Natural killer cell (primary cell): ENCODE measurements at regions not wholly inside any gene's neighbourhood (a gene's known extent, or its start where the extent isn't known, plus 50 kb on each side); places are given as distances from the start of the nearest gene placed in this dataset.

Source experiments
- ATAC-seq, 3 donors: fragments of 150-1000 bp in 2 of 3; fragments of 200-7000 bp in 1 of 3; cut with Tn5 transposase; 1 replicate in 1 of 3; 2 replicates in 2 of 3; pipeline ENCODE4 v1.10.0; 2021; ENCODE audit warnings: mild to moderate bottlenecking in 2 of 3, moderate library complexity in 2 of 3
- DNase-seq, 2 donors: peaks; one replicate each; pipeline versions ENCODE4 v3.0.0 to v3.0.0-alpha.2; 2013 to 2021; ENCODE audit warnings: mixed read lengths in 1 of 2
- H3K27ac ChIP-seq: one replicate; pipeline ENCODE4 v1.5.1; 2013; ENCODE audit warnings: mild to moderate bottlenecking, low read length
- H3K27me3 ChIP-seq: one replicate; pipeline ENCODE4 v1.6.1; 2013; ENCODE audit warnings: low read length; ENCODE audit not compliant: control insufficient read depth, insufficient read depth
- H3K36me3 ChIP-seq: one replicate; pipeline ENCODE4 v1.6.1; 2013; ENCODE audit warnings: low read length; ENCODE audit not compliant: control insufficient read depth, insufficient read depth
- H3K4me1 ChIP-seq: one replicate; pipeline ENCODE4 v1.6.1; 2013; ENCODE audit warnings: low read length; ENCODE audit not compliant: control insufficient read depth, insufficient read depth
- H3K4me3 ChIP-seq: one replicate; pipeline ENCODE4 v1.5.1; 2013; ENCODE audit warnings: low read length
- H3K9me3 ChIP-seq: one replicate; pipeline ENCODE4 v1.6.1; 2013; ENCODE audit warnings: low read length; ENCODE audit not compliant: control insufficient read depth, insufficient read depth
- H3K27ac Mint-ChIP-seq, 2 donors: one replicate each; pipeline ENCODE4 v1.8.0; 2022; ENCODE audit warnings: mild to moderate bottlenecking in 2 of 2, mixed read lengths in 2 of 2, moderate library complexity in 1 of 2
- H3K27me3 Mint-ChIP-seq, 2 donors: one replicate each; pipeline ENCODE4 v1.8.0; 2022; ENCODE audit warnings: low read depth in 2 of 2, mixed read lengths in 2 of 2
- H3K36me3 Mint-ChIP-seq: one replicate; pipeline ENCODE4 v1.8.0; 2022; ENCODE audit warnings: mixed read lengths
- H3K4me1 Mint-ChIP-seq, 2 donors: one replicate each; pipeline ENCODE4 v1.8.0; 2022; ENCODE audit warnings: mixed read lengths in 2 of 2
- H3K4me3 Mint-ChIP-seq: one replicate; pipeline ENCODE4 v1.8.0; 2022; ENCODE audit warnings: mild to moderate bottlenecking, moderate library complexity, mixed read lengths
- H3K9me3 Mint-ChIP-seq, 2 donors: one replicate each; pipeline ENCODE4 v1.8.0; 2022; ENCODE audit warnings: mixed read lengths in 2 of 2
- WGBS: methylation state at CpG from one replicate; pipeline ENCODE4 v1.1.7; 2013; ENCODE audit warnings: missing lambda C conversion rate; ENCODE audit not compliant: insufficient coverage; 5-methylcytosine and 5-hydroxymethylcytosine counted together
- intact Hi-C: fragments of 100-400 bp; cut with micrococcal nuclease; formaldehyde crosslinking; loops from one replicate; pipeline ENCODE4 v1.14.2; 2022
- TF ChIP-seq, protein P1 (sequence below): fragments of 200-600 bp; IDR thresholded peaks from one replicate; pipeline ENCODE4 v1.8.0; 2022; ENCODE audit warnings: antibody characterized with exemption

DNA sequence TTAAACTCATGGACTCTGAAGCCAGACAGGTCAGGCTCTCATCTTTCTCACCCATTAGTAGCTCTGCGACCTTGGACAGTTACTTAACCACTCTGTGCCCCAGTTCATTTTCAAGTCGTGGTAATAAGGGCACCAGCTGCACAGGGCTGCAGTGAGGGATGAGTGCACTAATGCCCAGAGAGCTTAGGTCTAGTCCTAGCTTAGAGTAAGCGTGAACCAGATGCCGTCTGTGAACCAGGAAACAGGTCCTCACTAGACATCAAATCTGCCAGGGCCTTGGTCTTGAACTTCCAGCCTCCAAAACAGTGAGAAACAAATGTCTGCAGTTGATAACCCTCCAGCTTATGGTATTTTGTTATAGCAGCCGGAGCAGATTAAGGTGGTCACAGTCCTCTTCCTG is 222.4 kb upstream of the PFKP start:
- Histone ChIP-seq H3K27me3 (no peaks in the 10 kb centered on the region), H3K4me1 (no peaks in the 10 kb centered on the region), H3K4me3 (no peak overlapping the region), H3K9me3 (no peaks in the 10 kb centered on the region), H3K36me3 (no peaks in the 10 kb centered on the region), H3K27ac (no peak overlapping the region)
- Mint-ChIP-seq H3K27ac (no peak overlapping the region), H3K4me1 (no peaks in the 10 kb centered on the region), H3K4me3 (no peak overlapping the region), H3K36me3 (no peaks in the 10 kb centered on the region), H3K27me3 (peaks cover 5 to 6% of the 10 kb centered on the region in 2 donors), H3K9me3 (no peaks in the 10 kb centered on the region)
- WGBS: 85% methylated on average over 5 of the region's 5 CpGs
- TF ChIP-seq, protein P1, sequence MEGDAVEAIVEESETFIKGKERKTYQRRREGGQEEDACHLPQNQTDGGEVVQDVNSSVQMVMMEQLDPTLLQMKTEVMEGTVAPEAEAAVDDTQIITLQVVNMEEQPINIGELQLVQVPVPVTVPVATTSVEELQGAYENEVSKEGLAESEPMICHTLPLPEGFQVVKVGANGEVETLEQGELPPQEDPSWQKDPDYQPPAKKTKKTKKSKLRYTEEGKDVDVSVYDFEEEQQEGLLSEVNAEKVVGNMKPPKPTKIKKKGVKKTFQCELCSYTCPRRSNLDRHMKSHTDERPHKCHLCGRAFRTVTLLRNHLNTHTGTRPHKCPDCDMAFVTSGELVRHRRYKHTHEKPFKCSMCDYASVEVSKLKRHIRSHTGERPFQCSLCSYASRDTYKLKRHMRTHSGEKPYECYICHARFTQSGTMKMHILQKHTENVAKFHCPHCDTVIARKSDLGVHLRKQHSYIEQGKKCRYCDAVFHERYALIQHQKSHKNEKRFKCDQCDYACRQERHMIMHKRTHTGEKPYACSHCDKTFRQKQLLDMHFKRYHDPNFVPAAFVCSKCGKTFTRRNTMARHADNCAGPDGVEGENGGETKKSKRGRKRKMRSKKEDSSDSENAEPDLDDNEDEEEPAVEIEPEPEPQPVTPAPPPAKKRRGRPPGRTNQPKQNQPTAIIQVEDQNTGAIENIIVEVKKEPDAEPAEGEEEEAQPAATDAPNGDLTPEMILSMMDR: no peak
- intact Hi-C loops: no loop called here
- no peak for ATAC-seq
- DNase-seq: no peak

DNA sequence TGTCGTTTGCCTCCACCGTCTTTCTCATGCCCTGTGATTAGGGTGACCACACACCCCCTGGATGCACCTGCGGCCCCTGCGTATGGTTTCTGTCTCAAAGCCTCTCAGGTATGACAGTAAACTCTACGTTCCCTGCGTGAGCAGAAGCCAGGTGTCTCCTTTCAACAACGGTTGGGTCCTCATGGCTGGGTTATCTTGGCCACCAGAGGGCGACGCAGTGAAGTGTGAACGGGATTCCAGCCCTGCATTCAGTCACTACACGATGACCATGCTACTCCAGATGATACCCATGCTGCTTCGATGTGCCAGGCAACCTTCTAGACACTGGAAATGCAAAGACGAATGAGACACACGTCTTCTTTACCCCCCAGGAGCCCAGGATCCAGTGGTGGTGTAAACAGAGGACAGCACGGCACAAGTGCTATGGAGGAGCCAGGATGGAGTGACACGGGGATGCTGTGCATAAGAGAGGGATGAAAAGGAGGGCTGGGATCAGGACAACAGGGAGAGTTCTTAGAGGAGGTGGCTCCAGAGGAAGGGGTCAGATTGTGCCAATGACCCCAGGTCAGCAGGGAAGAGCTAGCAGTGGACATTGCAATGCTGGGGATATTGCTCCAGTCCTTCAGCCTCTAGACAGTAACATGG is 228.1 kb upstream of the PFKP start:
- 48% methylated on average over 16 of the region's 16 CpGs for WGBS
- no peaks in the 10 kb centered on the region for H3K4me1 ChIP-seq
- TF ChIP-seq, protein P1: no peak
- H3K27me3 ChIP-seq: no peaks in the 10 kb centered on the region
- no peak overlapping the region for H3K4me3 ChIP-seq
- ATAC-seq (no peak), DNase-seq (peak in 1 of 2 donors; percentile 35)
- no peaks in the 10 kb centered on the region for H3K4me1 Mint-ChIP-seq
- H3K4me3 Mint-ChIP-seq: no peak overlapping the region
- H3K27me3 Mint-ChIP-seq: peaks cover 20 to 21% of the 10 kb centered on the region in 2 donors
- H3K9me3 Mint-ChIP-seq: no peaks in the 10 kb centered on the region
- no peaks in the 10 kb centered on the region for H3K36me3 ChIP-seq
- intact Hi-C loops: no loop called here
- no peaks in the 10 kb centered on the region for H3K36me3 Mint-ChIP-seq
- H3K9me3 ChIP-seq: no peaks in the 10 kb centered on the region
- no peak overlapping the region for H3K27ac ChIP-seq
- no peak overlapping the region for H3K27ac Mint-ChIP-seq

DNA sequence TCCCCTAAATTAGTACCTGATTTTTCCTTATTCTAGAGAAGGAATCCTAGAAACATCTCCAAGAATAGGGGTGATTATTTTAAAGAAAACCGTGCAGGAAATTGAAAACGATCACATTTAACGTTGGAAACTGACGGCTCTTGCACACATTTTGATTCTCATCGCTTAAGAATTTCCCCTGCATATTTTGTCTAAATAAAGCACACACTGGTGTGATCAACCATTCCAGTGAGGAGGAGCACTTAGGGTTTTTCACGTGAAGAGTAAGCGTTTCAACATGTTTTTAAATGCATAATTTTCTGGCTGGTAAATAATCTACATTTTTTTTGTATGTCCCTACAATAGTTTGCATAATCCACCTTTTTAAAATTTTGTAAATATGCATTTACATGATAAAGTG is 229.7 kb upstream of the PFKP start:
- no peak overlapping the region for H3K27ac ChIP-seq
- TF ChIP-seq, protein P1: no peak
- H3K9me3 ChIP-seq: no peaks in the 10 kb centered on the region
- intact Hi-C loops: no loop called here
- Mint-ChIP-seq H3K4me1 (no peaks in the 10 kb centered on the region), H3K27me3 (peaks cover 19 to 20% of the 10 kb centered on the region in 2 donors), H3K27ac (no peak overlapping the region), H3K9me3 (no peaks in the 10 kb centered on the region), H3K36me3 (no peaks in the 10 kb centered on the region), H3K4me3 (no peak overlapping the region)
- no peaks in the 10 kb centered on the region for H3K36me3 ChIP-seq
- DNase-seq: no peak
- 94% methylated on average over 7 of the region's 7 CpGs for WGBS
- no peaks in the 10 kb centered on the region for H3K27me3 ChIP-seq
- no peaks in the 10 kb centered on the region for H3K4me1 ChIP-seq
- no peak overlapping the region for H3K4me3 ChIP-seq
- no peak for ATAC-seq
